ENCODE measurements at regions not wholly inside any gene's neighbourhood (a gene's known extent, or its start where the extent isn't known, plus 50 kb on each side); places are given as distances from the start of the nearest gene placed in this dataset.

DNA sequence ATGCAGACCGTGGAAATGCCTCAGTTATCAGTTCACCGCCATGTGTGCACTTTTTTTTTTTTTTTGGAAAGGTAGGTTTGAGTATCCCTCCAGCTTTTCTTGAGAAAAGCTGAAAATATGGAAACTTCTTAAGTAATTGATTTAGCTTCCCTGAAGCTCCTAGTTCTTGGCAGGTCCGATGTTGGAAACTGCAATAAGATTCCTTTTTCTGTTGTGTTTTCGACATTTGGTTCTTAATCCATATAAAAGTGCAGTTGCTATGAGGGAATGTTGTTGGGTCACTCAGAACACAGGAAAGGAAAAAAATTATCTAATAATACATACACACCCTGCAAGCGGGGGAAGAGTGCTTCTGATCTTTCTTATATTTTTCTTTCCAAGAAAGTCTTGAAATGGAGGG, 665.2 kb downstream of the INHBA start:
- TF ChIP-seq, protein P1, sequence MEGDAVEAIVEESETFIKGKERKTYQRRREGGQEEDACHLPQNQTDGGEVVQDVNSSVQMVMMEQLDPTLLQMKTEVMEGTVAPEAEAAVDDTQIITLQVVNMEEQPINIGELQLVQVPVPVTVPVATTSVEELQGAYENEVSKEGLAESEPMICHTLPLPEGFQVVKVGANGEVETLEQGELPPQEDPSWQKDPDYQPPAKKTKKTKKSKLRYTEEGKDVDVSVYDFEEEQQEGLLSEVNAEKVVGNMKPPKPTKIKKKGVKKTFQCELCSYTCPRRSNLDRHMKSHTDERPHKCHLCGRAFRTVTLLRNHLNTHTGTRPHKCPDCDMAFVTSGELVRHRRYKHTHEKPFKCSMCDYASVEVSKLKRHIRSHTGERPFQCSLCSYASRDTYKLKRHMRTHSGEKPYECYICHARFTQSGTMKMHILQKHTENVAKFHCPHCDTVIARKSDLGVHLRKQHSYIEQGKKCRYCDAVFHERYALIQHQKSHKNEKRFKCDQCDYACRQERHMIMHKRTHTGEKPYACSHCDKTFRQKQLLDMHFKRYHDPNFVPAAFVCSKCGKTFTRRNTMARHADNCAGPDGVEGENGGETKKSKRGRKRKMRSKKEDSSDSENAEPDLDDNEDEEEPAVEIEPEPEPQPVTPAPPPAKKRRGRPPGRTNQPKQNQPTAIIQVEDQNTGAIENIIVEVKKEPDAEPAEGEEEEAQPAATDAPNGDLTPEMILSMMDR (IDR thresholded peaks at IDR 0.05): no peak
- TF ChIP-seq EZH2 (IDR thresholded peaks at IDR 0.05; ENCODE audit: borderline replicate concordance, insufficient read depth, low read depth, low read length, poor library complexity, severe bottlenecking): no peak
